ENCODE measurements at regions not wholly inside any gene's neighbourhood (a gene's known extent, or its start where the extent isn't known, plus 50 kb on each side); places are given as distances from the start of the nearest gene placed in this dataset.

GRCh38 chr1:55369474-55369873, 154.3 kb upstream of the USP24 start:
- no peak for DNase-seq

DNA sequence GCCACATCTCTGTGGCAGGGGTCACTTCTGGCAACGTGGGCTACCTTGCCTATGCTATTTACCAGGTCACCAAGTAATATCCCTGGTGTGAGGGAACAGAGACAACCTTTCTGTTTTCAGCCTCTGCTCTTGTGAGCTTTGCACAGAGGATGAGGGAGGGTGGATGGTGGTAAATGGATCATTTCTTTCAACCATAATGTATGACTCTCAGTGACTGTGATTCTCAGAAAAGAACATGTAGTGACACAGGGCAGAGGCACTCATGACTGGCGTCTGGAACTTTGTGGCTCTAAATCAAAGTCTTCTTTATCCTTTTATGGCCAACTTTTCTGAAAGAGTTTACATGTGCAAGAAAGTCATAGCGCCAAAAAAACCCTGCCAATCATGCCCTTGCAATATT, 153.5 kb upstream of the USP24 start:
- no peak for DNase-seq

GRCh38 chr1:55367273-55367672, 152.1 kb upstream of the USP24 start:
- no peak for DNase-seq

- DNase-seq = no peak
Measured at GRCh38 chr1:55364216-55364615, 149.1 kb upstream of the USP24 start.

DNA sequence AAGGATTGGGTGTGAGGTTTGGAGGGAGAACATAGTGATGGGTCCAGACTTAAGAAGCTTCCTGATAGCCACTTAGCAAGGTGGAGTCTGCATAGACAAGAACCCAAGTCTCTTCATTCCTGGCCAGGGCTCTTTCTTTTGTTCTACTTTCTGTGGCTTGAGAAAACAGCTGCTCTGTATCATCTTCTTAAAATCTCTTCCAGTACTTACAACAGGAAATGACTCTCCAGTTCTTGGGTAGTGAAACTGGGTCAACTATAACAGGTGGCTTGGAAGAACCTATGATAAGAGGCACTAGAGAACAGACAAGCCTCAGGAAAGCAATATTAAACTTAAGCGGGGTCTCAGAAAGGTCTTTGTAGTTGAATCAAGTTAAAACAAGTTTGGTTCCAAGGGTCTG, 148.1 kb upstream of the USP24 start:
- no peak for DNase-seq

DNA sequence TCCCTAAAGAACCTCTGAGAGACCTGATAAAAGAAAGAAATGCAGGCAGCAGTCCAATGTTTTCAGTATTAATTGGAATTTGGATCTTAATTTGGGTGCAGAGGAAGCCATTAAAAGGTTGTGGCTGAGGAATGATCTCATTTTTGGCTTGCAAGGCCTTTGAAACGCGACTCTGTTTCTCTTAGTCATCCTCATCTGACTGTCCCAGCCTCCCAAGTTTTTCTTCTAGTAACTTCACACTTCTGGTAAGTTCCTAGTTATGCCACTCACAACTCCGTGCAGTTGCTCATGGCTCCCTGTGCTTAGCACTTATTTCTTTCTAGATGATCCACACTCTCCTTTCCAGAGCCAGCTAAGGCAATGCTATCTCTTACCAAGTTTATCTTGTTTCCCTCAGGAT, 147.4 kb upstream of the USP24 start:
- no peak for DNase-seq

DNA sequence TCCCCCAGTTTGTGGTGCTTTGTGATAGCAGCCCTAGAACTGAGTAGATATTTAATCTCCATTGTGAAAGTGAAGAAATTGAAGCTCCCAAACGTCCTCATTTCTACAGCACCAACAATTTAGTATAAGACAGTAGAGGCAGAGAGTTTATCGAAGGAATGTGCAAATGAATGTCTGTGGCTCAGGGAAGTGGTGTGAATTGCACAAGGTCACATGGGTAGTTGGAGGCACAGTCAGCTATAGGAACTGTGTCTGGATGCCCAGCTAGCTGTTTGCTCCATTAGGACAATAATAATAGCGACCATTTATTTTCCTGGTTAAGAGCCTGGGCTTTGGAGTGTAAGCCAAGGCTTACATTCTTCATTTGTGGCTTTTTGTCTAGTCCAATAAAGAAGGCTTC, 144.4 kb upstream of the USP24 start:
- no peak for DNase-seq

GRCh38 chr1:55358581-55358980, 143.4 kb upstream of the USP24 start:
- no peak for DNase-seq

- no peak for DNase-seq
Measured at GRCh38 chr1:55355549-55355948, 140.4 kb upstream of the USP24 start.

- DNase-seq = no peak
Measured at GRCh38 chr1:55353707-55354620, 138.8 kb upstream of the USP24 start.

GRCh38 chr1:55352811-55353180, 137.6 kb upstream of the USP24 start:
- no peak for DNase-seq

- DNase-seq = no peak
Measured at GRCh38 chr1:55352080-55352810, 137.1 kb upstream of the USP24 start.

- no peak for DNase-seq
Measured at GRCh38 chr1:55348356-55348755, 133.2 kb upstream of the USP24 start.

DNA sequence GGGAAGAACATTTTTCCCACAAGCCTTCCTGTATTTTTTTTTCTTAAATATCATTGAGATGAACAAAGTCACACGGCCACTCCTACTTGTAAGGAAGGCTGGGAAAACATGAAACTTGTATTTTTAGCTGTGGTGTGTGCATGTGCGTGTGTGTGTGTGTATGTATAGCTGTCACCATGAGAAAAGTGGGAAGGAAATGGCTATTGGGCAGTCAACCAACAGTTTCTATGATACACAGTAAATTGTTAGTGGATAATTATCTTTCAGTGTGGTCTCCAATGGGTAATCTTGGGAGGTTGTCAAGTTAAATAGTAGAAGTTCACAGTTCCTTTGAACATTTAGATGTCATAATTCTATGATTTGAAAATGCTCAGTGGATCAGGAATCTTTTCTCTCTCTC, 132.7 kb upstream of the USP24 start:
- no peak for DNase-seq

GRCh38 chr1:55347041-55347440, 131.9 kb upstream of the USP24 start:
- DNase-seq = no peak

DNA sequence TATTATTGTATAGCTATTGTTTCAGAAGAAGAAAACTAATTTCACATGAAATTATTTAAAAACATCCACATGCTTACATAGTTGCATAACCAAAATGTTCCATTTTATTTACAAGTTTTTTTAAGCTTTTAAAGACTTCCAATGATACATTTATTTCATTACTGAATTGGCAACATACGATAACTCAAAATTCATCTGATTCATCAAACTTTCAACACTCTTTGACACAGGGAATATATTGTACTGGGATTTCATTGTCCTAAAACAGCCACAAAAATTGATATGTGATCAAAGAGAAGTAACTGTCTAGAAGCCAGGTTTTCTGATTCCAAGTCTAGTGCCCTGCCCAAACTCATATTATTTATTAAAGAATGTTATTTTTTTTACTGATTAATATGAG, 131.4 kb upstream of the USP24 start:
- DNase-seq = no peak

GRCh38 chr1:55339681-55340080, 124.5 kb upstream of the USP24 start:
- no peak for DNase-seq

- no peak for DNase-seq
Measured at GRCh38 chr1:55338448-55338820, 123.3 kb upstream of the USP24 start.

DNA sequence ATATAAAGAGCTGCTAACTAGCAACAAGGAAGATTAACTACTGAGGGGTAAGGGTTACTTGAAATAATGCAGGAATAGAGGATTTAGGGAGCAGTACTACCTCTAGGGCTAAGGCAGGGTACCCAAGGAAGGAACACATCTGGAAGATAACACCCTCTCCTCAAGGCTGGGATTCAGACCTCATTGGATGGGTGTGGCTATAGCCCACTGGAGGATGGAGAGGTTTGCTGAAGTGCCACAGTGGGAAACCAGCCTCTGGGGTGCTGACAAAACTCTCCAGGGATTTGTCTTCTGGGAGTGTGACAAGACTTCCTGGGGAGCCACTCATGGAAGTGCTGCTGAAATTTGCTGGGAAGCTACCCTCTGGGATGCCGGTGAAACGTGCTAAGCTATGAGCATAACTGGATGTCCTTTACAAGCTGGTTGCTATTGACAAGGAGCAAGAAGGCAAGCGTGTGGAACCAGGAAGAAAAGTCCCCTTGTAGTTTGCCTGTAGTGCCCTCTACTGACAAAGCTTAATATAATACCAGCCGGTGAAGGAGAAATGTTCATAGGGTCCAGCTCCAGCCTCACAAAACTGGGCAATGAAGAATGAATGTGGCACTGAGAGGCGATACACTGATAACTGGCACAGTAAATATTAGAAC, 122.8 kb upstream of the USP24 start:
- no peak for DNase-seq

- no peak for DNase-seq
Measured at GRCh38 chr1:55334797-55335196, 119.6 kb upstream of the USP24 start.

DNA sequence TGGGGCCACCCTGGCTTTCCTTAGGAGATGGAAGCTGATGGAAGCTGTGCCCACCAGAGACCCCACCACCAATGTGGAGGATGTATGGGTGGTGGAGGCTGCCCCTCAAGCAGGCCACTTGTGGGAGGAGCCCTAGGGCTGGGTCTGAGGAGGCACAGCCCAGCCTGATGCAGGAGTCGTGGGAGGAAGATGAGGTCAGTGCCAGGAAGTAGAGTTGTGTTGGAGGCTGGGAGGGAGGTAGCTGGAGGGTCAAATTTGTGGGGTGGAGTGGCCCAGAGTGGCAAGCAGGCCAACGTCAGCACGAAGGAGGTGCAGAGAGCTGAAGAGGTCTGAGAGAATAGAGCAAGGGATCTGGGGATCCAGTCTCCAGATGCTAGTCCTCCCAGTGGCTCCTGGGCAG, 119.0 kb upstream of the USP24 start:
- DNase-seq = no peak

DNA sequence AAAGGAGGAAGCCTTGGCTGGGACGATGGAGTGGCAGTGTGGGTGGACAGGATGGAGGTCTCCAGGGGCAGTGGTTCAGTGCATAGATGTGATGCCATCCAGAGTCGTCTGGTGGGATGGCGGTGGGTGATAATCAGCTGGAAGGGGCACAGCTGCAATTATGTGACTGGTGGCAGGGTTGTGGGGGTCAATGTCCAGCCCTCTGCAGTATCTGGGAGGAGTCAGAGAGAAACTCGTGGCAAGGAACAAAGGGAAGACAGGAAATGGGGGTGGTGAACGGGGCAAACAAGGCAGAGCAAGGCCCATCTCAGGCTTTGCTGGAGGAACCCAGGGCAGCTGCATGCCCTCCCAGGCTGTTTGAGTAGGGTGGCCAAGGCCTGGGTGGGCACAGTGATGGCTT, 118.3 kb upstream of the USP24 start:
- no peak for DNase-seq

- no peak for DNase-seq
Measured at GRCh38 chr1:55331351-55331750, 116.2 kb upstream of the USP24 start.
